ENCODE measurements at regions not wholly inside any gene's neighbourhood (a gene's known extent, or its start where the extent isn't known, plus 50 kb on each side); places are given as distances from the start of the nearest gene placed in this dataset.

DNA sequence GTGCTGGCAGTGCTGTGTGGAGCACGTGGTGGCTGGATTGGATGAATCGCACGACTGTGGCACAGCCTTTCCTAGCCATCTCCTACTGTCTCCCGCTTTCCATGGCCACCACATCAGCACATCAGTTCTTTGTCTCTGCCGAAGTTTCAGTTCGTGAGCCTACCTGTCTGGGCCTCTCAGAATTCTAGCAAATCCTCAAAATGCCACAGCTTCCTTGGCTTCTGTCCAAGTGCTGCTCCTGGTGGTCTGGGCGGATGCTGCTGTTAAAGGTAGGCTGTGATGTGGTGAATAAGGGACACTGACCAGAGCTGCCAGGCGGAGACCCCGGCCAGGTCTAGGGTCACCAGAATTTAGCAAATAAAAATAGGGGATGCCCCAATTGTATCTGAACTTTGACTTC is 237.4 kb downstream of the LPIN1 start:
- H3K36me3 Mint-ChIP-seq, result no peaks in the 10 kb centered on the region
- no peak for DNase-seq (ENCODE audit: low spot score in 2 of 2)
- no peak overlapping the region for H3K4me3 Mint-ChIP-seq
- H3K9me3 Mint-ChIP-seq, result no peaks in the 10 kb centered on the region
- no peak for ATAC-seq (ENCODE audit: low read depth)
- no peaks in the 10 kb centered on the region for H3K27me3 Mint-ChIP-seq
- peaks cover 5% of the 10 kb centered on the region for H3K4me1 Mint-ChIP-seq
- no peak overlapping the region for H3K27ac Mint-ChIP-seq

DNA sequence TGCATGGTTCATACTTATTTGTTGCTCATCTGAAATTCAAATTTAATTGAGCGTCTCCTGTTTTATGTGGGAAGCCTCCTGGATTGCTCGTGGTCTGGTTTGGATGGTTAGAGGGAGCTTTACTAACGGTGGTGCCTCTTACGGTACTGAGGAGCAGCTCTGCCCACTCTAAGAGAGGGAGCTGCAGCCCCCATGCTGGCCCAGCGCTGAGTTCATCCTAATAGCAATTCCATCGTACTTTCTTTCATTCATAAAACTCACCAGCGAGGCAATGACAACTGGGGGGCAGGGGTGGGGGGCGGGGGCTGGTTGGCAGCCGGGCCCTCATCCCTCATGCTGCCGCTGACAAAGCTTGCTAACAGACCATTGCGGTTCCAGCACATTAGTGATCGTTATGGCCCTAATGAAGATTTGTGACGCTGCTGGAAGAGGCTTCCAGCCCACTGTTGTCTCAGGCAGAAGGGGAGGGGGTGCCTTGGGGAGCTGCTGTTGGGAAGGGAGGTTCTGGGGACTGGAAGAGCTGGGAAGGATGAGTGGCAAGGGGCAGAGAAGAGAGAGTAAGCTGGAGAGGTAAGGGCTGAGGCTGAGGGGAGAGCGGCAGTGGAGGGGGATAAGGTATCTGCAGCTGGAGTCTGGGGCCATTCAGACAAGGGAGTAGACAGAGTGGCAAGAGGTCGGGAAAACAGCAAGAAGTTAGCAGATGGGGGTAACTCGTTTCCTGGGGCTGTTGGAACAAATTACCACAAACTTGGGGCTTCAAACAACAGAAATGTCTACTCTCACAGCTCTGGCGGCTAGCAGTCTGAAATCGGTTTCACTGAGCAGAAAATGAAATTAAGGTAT is 238.1 kb downstream of the LPIN1 start:
- no peak for ATAC-seq (ENCODE audit: low read depth)

DNA sequence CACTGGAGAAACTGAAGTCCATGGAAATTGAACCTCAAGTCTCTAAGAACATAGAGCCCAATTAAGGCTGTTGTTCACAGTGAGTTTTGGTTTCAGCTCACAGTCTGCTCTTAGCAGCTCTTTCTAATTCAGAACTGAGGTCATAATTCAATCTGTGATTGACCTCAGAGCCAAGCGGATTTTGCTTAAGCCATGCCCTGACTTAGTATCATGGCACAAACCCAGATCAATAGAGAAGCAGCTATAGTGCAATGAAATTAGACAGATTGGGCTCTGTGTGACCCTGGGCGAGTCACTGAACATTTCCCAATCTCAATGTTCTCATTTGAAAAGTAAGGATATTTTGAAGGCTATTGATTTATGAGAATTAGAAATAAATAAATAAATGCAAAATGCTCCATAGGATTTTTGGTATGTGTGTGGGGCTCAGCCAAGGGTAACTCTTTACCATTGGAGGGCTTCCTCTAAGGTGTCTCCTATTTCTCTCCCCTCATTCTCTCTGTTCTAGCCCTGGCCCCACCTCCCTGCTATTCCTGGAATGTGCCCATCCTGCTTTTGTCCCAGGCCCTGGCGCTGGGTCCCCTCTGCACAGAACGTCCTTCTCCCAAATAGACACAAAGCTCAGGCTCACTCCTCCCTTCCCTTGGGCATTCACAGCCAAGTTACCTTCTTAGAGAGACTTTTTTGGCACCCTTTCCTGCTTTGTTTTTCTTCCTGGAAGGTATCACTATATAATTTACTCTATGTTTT is 239.6 kb downstream of the LPIN1 start:
- Mint-ChIP-seq H3K36me3 (no peaks in the 10 kb centered on the region), H3K4me1 (peaks cover 5% of the 10 kb centered on the region), H3K27me3 (no peaks in the 10 kb centered on the region), H3K4me3 (no peak overlapping the region), H3K9me3 (no peaks in the 10 kb centered on the region), H3K27ac (no peak overlapping the region)
- ATAC-seq (ENCODE audit: low read depth), result no peak
- DNase-seq (ENCODE audit: low spot score in 2 of 2), result no peak

More for the DNA sequence above, 238.1 kb downstream of the LPIN1 start:
- H3K4me3 Mint-ChIP-seq, result no peak overlapping the region
- peaks cover 5% of the 10 kb centered on the region for H3K4me1 Mint-ChIP-seq
- no peaks in the 10 kb centered on the region for H3K9me3 Mint-ChIP-seq
- no peaks in the 10 kb centered on the region for H3K36me3 Mint-ChIP-seq
- no peak for DNase-seq (ENCODE audit: low spot score in 2 of 2)
- H3K27ac Mint-ChIP-seq, result no peak overlapping the region
- no peaks in the 10 kb centered on the region for H3K27me3 Mint-ChIP-seq

DNA sequence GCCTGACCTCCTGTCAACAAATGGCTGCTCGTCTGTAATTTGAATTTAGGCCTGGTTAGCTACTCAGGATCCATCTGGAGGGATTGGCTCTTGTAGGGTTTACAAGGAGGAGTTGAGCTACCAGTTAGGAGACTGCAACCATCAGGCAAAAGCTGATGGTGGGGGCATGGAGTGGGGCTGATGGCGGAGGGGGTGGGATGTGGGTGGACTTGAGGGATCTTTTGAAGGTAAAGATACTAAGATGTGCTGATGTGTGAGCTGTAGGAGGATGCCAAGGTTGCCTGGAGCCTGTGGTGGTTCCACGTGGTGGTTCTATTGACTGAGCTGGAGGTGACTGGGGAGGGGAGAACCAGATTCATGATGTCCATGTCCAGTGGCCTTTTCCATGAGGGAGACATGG is 240.7 kb downstream of the LPIN1 start:
- Mint-ChIP-seq H3K27me3 (no peaks in the 10 kb centered on the region), H3K4me1 (peaks cover 7% of the 10 kb centered on the region), H3K27ac (no peak overlapping the region), H3K4me3 (no peak overlapping the region), H3K9me3 (no peaks in the 10 kb centered on the region), H3K36me3 (no peaks in the 10 kb centered on the region)
- DNase-seq (ENCODE audit: low spot score in 2 of 2) (no peak), ATAC-seq (ENCODE audit: low read depth) (no peak)

DNA sequence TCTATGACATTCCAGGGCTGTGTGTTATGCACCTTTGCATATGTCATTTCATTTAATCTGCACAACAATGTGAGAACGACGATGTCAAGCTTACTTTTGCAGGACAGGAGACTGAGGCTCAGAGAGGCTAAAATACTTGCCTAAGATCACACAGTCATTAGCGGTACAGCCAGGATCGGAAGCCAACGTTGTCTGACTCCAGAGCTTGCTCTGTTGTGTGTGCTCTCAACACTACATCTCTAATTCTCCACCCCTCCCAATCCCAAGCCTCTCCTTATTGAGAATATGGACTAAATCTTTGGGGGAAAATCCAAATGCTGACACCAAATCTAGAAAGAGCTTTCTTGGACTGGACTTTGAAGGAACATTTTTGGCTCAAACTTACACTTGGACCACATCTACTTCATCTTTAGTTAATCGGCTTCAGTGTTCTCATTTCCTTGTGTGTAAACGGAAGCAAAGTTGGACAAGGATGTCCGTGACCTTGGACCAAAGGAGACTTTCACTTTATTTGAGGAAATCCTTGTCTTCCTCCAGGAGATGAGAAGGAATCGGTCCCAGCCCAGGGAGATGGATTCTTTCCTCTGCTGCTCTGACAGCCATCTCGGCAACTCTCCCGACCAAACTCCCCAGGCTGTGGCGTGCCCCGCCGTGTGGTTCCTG is 242.4 kb downstream of the LPIN1 start:
- Mint-ChIP-seq H3K27ac (no peak overlapping the region), H3K36me3 (no peaks in the 10 kb centered on the region), H3K4me3 (no peak overlapping the region), H3K9me3 (no peaks in the 10 kb centered on the region), H3K27me3 (no peaks in the 10 kb centered on the region), H3K4me1 (peaks cover 7% of the 10 kb centered on the region)
- DNase-seq (ENCODE audit: low spot score in 2 of 2), result no peak
- no peak for ATAC-seq (ENCODE audit: low read depth)

DNA sequence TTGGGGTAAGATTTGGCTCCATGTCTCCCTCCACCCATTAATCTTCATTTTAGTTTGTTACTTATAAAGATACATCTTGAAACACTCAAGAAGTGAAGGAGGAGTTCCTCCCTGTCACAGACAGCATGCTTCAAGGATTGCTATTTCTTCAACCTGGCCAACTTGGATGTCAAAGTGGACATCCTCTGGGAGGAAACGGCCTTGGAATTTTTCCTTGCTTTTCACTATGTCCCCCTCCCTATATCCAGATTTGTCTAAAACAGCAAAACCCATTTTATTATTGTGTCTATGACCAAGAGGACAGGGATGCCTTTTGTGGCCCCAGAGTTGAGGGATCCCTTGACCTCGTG is 242.9 kb downstream of the LPIN1 start:
- Mint-ChIP-seq H3K4me1 (peaks cover 7% of the 10 kb centered on the region), H3K4me3 (no peak overlapping the region), H3K27ac (no peak overlapping the region), H3K36me3 (no peaks in the 10 kb centered on the region), H3K9me3 (no peaks in the 10 kb centered on the region), H3K27me3 (no peaks in the 10 kb centered on the region)
- ATAC-seq (ENCODE audit: low read depth) (no peak), DNase-seq (ENCODE audit: low spot score in 2 of 2) (no peak)

DNA sequence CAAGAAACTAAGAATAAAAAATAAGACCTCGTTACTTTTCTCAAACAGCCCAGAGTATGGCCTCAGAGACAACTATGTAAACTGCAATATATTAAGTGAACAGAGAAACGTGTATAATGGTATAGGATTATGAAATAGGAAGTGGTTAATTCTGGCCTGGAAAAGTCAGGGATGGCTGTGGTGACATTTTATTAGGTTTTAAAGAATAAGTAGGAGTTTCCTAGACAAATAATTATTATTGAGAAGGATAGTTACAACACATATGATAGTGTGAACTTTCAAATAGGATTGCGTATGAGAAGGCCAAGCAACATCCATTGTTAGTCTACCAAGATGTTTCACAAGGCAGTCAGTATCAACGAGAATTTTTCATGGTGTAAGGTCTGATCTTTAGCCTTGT is 244.1 kb downstream of the LPIN1 start:
- peaks cover 1% of the 10 kb centered on the region for H3K9me3 Mint-ChIP-seq
- no peak overlapping the region for H3K27ac Mint-ChIP-seq
- peaks cover 4% of the 10 kb centered on the region for H3K4me1 Mint-ChIP-seq
- DNase-seq (ENCODE audit: low spot score in 2 of 2) (no peak), ATAC-seq (ENCODE audit: low read depth) (no peak)
- H3K36me3 Mint-ChIP-seq, result peaks cover 2% of the 10 kb centered on the region
- no peak overlapping the region for H3K4me3 Mint-ChIP-seq
- H3K27me3 Mint-ChIP-seq, result no peaks in the 10 kb centered on the region

DNA sequence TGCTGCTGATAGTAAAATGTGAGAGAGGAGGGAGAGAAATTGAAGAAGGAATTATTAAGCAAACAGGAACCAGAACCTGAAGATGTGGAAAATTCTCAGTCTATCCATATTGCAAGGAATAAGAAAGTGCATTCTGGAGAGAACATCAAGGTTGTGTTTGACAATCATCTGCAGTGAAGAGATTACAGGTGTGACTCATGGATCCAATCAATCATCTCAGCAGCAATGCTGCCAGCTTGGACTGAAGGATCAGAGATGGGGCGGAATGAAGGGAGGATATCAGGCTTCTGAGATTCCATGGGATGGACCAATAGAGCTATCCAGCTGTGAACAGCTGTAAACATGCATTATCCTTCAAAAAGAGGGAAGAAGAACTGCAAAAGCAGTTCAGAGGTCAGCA is 247.3 kb downstream of the LPIN1 start:
- Mint-ChIP-seq H3K27ac (no peak overlapping the region), H3K4me3 (no peak overlapping the region), H3K27me3 (no peaks in the 10 kb centered on the region)

DNA sequence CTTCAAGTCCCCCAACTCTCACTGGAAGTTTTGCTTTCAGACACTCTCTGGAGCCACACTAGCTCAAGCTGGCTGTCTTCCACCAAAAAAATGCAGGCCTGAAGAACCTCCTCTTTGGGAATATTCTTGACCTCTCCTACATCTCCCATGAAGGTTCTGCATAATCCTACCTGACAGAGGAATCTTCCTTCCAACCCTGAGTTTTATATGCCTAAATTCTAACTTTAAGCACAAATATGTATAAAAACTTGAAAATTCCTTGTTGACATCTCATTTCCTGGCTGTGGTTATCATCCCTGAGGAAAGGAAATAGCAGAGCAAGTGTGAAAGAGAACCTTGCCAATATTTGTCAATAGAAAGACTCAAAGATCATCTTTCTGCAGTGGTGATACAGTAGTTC is 249.0 kb downstream of the LPIN1 start:
- Mint-ChIP-seq H3K36me3 (peaks cover 2% of the 10 kb centered on the region), H3K27ac (no peak overlapping the region), H3K4me3 (no peak overlapping the region), H3K27me3 (no peaks in the 10 kb centered on the region), H3K9me3 (peaks cover 1% of the 10 kb centered on the region), H3K4me1 (peaks cover 14% of the 10 kb centered on the region)
- no peak for ATAC-seq (ENCODE audit: low read depth)
- no peak for DNase-seq (ENCODE audit: low spot score in 2 of 2)

More for the DNA sequence above, 247.3 kb downstream of the LPIN1 start:
- peaks cover 7% of the 10 kb centered on the region for H3K4me1 Mint-ChIP-seq
- ATAC-seq (ENCODE audit: low read depth), result no peak
- peaks cover 2% of the 10 kb centered on the region for H3K36me3 Mint-ChIP-seq
- no peak for DNase-seq (ENCODE audit: low spot score in 2 of 2)
- H3K9me3 Mint-ChIP-seq, result peaks cover 1% of the 10 kb centered on the region

DNA sequence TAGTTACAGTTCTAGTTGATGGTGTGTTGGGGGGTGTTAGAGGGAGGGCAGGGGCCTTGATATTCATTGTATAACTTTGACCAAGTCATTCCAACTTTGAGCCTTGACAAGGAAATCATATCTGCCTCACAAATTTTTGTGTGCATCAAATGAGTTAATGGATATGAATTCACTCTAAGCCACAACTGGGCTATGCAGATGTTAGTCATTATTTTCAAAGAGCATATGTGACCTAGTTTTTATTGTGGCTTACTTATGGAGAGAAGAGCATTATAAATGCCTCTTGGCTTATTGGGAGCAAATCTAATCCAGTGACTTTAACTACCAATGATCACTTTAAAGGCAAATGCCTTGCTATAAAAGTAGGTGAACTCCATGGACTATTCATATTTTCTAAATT is 250.2 kb downstream of the LPIN1 start:
- ATAC-seq (ENCODE audit: low read depth), result no peak
- Mint-ChIP-seq H3K27me3 (no peaks in the 10 kb centered on the region), H3K27ac (no peak overlapping the region), H3K4me1 (peaks cover 14% of the 10 kb centered on the region), H3K9me3 (peaks cover 4% of the 10 kb centered on the region), H3K4me3 (no peak overlapping the region), H3K36me3 (peaks cover 4% of the 10 kb centered on the region)
- no peak for DNase-seq (ENCODE audit: low spot score in 2 of 2)

DNA sequence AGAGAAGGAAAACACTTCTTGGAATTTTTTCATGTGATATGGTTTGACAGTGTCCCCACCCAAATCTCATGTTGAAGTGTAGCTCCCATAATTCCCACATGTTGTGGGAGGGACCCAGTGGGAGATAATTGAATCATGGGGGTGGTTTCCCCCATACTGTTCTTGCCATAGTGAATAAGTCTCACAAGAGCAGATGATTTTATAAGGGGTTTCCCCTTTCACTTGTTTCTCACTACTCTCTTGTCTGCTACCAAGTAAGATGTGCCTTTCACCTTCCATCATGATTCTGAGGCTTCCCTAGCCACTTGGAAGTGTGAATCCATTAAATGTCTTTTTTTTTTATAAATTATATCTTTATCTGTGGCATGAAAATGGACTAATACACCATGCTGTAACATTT is 250.7 kb downstream of the LPIN1 start:
- Mint-ChIP-seq H3K4me3 (no peak overlapping the region), H3K27me3 (no peaks in the 10 kb centered on the region), H3K9me3 (peaks cover 4% of the 10 kb centered on the region), H3K4me1 (peaks cover 16% of the 10 kb centered on the region), H3K27ac (no peak overlapping the region), H3K36me3 (peaks cover 4% of the 10 kb centered on the region)
- ATAC-seq (ENCODE audit: low read depth), result no peak
- no peak for DNase-seq (ENCODE audit: low spot score in 2 of 2)

DNA sequence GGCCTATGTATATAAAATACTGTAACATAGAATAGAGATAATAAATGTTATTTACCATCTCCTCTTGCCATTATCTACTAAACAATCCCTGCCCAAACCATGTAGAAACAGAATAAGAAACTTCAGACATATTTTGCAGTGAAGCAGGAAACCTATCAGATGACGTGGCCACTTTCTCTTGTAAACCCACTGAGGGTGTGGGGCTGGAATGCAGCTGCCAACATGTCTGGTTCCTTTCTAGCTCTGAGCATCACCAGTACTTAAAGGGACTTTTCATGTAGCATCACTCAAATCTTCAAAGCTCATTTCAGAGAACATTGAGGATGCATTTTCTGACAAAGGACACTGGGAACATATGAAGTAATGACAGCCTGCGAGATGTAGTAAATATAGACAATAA is 251.8 kb downstream of the LPIN1 start:
- Mint-ChIP-seq H3K27me3 (no peaks in the 10 kb centered on the region), H3K4me3 (no peak overlapping the region), H3K9me3 (peaks cover 4% of the 10 kb centered on the region), H3K27ac (peak overlapping the region; percentile 62), H3K4me1 (peaks cover 16% of the 10 kb centered on the region), H3K36me3 (peaks cover 4% of the 10 kb centered on the region)
- DNase-seq (ENCODE audit: low spot score in 2 of 2), result no peak
- peak; percentile 76 for ATAC-seq (ENCODE audit: low read depth)

DNA sequence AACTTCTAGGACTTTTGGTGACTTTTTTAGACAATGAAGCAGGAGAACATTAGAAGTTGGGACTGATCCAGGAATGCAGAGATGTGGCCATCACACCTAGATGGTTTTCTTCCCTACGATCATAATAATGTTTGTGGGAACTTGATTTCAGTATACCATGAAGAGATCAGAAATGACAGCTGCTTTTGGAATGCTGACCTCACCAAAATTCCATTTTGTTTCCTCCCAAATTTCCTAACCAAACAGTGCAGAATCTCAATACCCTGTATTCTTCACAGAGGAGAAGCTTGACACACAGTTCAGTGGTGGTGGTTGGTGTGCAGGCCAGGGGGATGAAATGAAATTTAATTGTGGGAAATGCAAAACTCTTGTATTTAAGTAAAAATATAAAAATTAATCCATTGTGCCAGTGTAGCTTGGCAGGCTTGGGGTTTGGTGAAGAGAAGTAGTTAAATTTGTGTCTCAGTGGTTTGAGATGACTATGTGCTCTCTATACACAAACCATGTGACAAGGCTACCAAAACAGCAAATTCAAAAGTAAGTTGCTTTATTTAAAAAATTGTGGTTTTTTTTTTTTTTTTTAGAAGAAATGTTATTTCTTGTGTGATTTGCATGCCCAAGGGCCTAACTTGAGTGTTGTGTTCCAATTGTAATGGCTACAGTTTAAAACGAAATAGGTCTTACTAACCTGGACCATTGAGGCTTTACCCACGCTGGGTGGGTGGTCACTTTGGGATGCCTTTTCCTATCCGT is 252.4 kb downstream of the LPIN1 start:
- H3K4me1 Mint-ChIP-seq, result peaks cover 16% of the 10 kb centered on the region
- H3K27me3 Mint-ChIP-seq, result no peaks in the 10 kb centered on the region
- H3K27ac Mint-ChIP-seq, result peak overlapping the region; percentile 62
- H3K36me3 Mint-ChIP-seq, result peaks cover 4% of the 10 kb centered on the region
- H3K4me3 Mint-ChIP-seq, result no peak overlapping the region
- peaks cover 4% of the 10 kb centered on the region for H3K9me3 Mint-ChIP-seq
- DNase-seq (ENCODE audit: low spot score in 2 of 2) (no peak), ATAC-seq (ENCODE audit: low read depth) (peak; percentile 14)

DNA sequence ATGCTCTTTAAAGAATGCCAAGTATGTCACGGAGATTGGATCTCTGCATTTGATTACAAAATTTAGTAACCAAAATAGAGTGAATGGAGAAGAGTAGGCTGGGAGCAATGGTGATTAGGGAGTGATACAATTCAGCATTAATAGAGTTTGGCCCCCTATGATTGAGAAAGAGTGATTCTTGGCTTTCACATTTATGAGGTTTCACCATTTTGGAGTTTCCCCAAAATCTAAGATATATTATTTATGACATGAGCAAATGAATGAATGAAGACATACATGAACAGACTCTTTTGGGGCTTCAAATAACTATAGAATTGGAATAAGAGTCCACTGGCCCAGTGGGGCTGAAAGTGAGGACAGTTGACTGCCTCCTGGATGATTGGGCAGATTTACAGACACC is 255.2 kb downstream of the LPIN1 start:
- Mint-ChIP-seq H3K4me3 (no peak overlapping the region), H3K27me3 (no peaks in the 10 kb centered on the region), H3K9me3 (peaks cover 2% of the 10 kb centered on the region), H3K4me1 (peaks cover 21% of the 10 kb centered on the region), H3K36me3 (peaks cover 2% of the 10 kb centered on the region), H3K27ac (no peak overlapping the region)
- DNase-seq (ENCODE audit: low spot score in 2 of 2) (no peak), ATAC-seq (ENCODE audit: low read depth) (no peak)
